Peyer's patch (tissue), 4 donors: ENCODE measurements at regions not wholly inside any gene's neighbourhood (a gene's known extent, or its start where the extent isn't known, plus 50 kb on each side); places are given as distances from the start of the nearest gene placed in this dataset.

ENCODE experiments used
- DNase-seq, 3 donors: peaks; one replicate each; pipeline ENCODE4 v3.0.0-alpha.2; 2017 to 2019
- H3K27ac ChIP-seq, 4 donors: fragments of 200-600 bp; sonication (generic); one replicate each; pipeline ENCODE4 v1.5.1; 2016 to 2019
- H3K27me3 ChIP-seq, 2 donors: fragments of 200-600 bp; sonication (generic); one replicate each; pipeline ENCODE4 v1.5.1; 2019
- H3K36me3 ChIP-seq, 3 donors: fragments of 200-600 bp; sonication (generic); one replicate each; pipeline ENCODE4 v1.5.1; 2016 to 2019
- H3K4me1 ChIP-seq, 4 donors: fragments of 200-600 bp; sonication (generic); one replicate each; pipeline ENCODE4 v1.5.1; 2016 to 2019
- H3K4me3 ChIP-seq, 4 donors: fragments of 200-600 bp; sonication (generic); 1 replicate in 3 of 4; 2 replicates in 1 of 4; pipeline ENCODE4 v1.5.1; 2016 to 2019; ENCODE audit warnings: mild to moderate bottlenecking in 1 of 4
- H3K9me3 ChIP-seq, 4 donors: fragments of 200-600 bp; sonication (generic); one replicate each; pipeline ENCODE4 v1.5.1; 2016 to 2019; ENCODE audit warnings: mild to moderate bottlenecking in 1 of 4
- CTCF ChIP-seq, 6 experiments: fragments of 450-650 bp in 4 of 6; fragments of 200-600 bp in 2 of 6; sonication (generic) in 1 of 6; IDR thresholded peaks; one replicate each; pipeline ENCODE4 v1.5.1; 2017 to 2019; ENCODE audit warnings: antibody characterized with exemption in 6 of 6, mild to moderate bottlenecking in 3 of 6, moderate library complexity in 1 of 6
- POLR2A ChIP-seq, 2 donors: fragments of 450-650 bp; IDR thresholded peaks; one replicate each; pipeline ENCODE4 v1.5.1; 2017; ENCODE audit warnings: antibody characterized with exemption in 2 of 2, mild to moderate bottlenecking in 2 of 2, moderate library complexity in 2 of 2

DNA sequence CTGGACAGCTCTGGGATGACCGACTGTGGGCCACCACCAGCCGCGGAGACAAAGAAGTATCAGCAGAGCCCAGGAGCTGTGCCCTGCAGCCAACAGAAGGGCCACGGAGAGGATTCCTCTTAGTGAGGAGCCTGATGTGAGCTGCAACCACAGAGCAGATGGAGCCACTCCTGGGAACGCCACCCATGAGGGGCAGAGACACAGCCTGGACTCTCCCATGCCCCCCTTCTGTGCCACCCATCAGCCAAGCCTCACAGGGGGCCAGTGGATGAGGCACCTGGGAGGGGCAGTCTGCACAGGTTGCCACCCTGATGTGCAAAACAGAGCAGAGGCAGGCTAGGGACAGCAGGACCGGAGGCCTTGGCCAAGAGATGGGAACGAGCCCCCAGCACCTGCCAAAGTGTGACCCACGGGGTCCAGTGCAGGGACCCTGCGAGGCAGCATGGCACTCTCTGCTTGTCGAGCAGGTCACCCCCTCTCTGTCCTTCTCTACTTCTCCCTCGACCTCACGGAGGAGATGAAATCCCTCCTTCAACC, 380.7 kb upstream of the IRX1 start:
- Histone ChIP-seq H3K27ac (no peak overlapping the region), H3K4me1 (no peaks in the 10 kb centered on the region), H3K27me3 (no peaks in the 10 kb centered on the region), H3K9me3 (no peaks in the 10 kb centered on the region), H3K36me3 (no peaks in the 10 kb centered on the region), H3K4me3 (no peak overlapping the region)
- no peak for DNase-seq
- TF ChIP-seq POLR2A (IDR thresholded peaks at IDR 0.05) (no peak), CTCF (IDR thresholded peaks at IDR 0.05) (no peak)

- no peaks in the 10 kb centered on the region for H3K9me3 ChIP-seq
- no peak overlapping the region for H3K27ac ChIP-seq
- TF ChIP-seq CTCF (IDR thresholded peaks at IDR 0.05) (no peak), POLR2A (IDR thresholded peaks at IDR 0.05) (no peak)
- DNase-seq, result no peak
- no peaks in the 10 kb centered on the region for H3K36me3 ChIP-seq
- H3K27me3 ChIP-seq, result no peaks in the 10 kb centered on the region
- no peaks in the 10 kb centered on the region for H3K4me1 ChIP-seq
- H3K4me3 ChIP-seq, result no peak overlapping the region
Measured at GRCh38 chr5:3214396-3214795, 381.2 kb upstream of the IRX1 start.

DNA sequence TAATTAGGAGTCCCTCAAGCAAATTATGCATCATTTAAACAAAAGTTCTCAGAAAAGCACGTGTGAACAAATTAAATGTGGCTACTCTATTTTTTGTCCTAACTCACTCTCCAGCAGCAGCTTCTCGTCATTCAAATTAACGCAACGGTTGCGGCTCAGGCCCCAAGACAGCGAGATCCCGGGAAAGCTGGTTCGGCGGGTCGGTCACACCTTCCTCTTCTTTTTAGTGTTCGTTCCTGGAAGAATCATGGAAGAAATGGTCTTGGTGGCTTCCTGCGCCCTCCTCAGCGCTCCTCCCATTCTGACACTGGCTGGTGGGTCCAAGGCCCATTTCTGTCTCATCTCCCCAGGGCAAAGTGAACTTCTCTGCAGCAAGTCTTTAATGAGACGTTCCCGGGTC, 382.8 kb upstream of the IRX1 start:
- Histone ChIP-seq H3K36me3 (no peaks in the 10 kb centered on the region), H3K9me3 (no peaks in the 10 kb centered on the region), H3K4me3 (no peak overlapping the region), H3K4me1 (no peaks in the 10 kb centered on the region), H3K27ac (no peak overlapping the region), H3K27me3 (no peaks in the 10 kb centered on the region)
- DNase-seq, result no peak
- TF ChIP-seq CTCF (IDR thresholded peaks at IDR 0.05) (no peak), POLR2A (IDR thresholded peaks at IDR 0.05) (no peak)

DNA sequence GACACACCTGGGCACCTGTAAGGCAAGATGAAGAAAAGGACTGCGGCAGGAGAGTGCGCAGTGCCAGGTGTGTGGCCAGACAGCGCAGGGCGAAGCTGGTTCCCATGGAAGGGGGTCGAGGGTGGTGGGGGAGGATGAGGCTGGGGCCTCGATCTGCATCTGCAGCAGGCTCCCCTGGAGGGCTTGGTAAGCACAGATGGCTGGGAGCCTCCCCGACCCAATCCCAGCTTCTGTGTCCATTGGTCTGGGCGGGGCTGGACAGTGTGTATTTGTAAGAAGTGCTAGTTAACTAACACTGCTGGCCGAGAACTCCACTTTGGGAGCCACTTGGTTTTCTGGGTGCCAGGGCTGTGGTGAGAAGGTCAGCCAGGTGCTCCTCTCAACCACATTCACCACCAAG, 385.1 kb upstream of the IRX1 start:
- no peak for DNase-seq
- Histone ChIP-seq H3K4me1 (no peaks in the 10 kb centered on the region), H3K9me3 (no peaks in the 10 kb centered on the region), H3K36me3 (no peaks in the 10 kb centered on the region), H3K27me3 (no peaks in the 10 kb centered on the region), H3K4me3 (no peak overlapping the region), H3K27ac (no peak overlapping the region)
- TF ChIP-seq CTCF (IDR thresholded peaks at IDR 0.05), result no peak
- TF ChIP-seq POLR2A (IDR thresholded peaks at IDR 0.05), result no peak

DNA sequence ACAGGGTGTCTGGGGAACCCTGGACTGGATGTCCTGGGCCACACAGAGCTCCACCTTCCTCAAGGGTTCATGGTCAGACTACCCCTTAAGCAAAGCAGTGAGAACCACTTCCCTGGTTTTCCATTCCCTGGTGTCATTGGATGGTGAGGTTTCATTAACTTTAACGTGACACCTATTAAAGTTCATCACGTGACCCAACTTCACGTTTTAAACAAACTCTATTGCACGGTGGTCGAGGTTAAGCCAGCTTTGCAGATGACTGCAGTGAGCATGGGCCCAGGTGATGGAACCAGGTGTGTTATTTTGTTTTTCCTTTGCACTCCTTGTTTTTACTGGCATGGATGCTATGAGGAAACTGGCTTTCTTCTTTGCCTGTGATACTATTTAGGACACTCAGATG, 385.7 kb upstream of the IRX1 start:
- Histone ChIP-seq H3K4me1 (no peaks in the 10 kb centered on the region), H3K4me3 (no peak overlapping the region), H3K36me3 (no peaks in the 10 kb centered on the region), H3K27ac (no peak overlapping the region), H3K9me3 (no peaks in the 10 kb centered on the region), H3K27me3 (no peaks in the 10 kb centered on the region)
- no peak for TF ChIP-seq CTCF (IDR thresholded peaks at IDR 0.05)
- no peak for TF ChIP-seq POLR2A (IDR thresholded peaks at IDR 0.05)
- no peak for DNase-seq

GRCh38 chr5:3202570-3202969, 393.1 kb upstream of the IRX1 start:
- no peak overlapping the region for H3K27ac ChIP-seq
- no peaks in the 10 kb centered on the region for H3K9me3 ChIP-seq
- H3K27me3 ChIP-seq, result no peaks in the 10 kb centered on the region
- H3K36me3 ChIP-seq, result no peaks in the 10 kb centered on the region
- H3K4me3 ChIP-seq, result no peak overlapping the region
- TF ChIP-seq CTCF (IDR thresholded peaks at IDR 0.05) (no peak), POLR2A (IDR thresholded peaks at IDR 0.05) (no peak)
- no peaks in the 10 kb centered on the region for H3K4me1 ChIP-seq
- no peak for DNase-seq
